ENCODE measurements at regions not wholly inside any gene's neighbourhood (a gene's known extent, or its start where the extent isn't known, plus 50 kb on each side); places are given as distances from the start of the nearest gene placed in this dataset.

DNA sequence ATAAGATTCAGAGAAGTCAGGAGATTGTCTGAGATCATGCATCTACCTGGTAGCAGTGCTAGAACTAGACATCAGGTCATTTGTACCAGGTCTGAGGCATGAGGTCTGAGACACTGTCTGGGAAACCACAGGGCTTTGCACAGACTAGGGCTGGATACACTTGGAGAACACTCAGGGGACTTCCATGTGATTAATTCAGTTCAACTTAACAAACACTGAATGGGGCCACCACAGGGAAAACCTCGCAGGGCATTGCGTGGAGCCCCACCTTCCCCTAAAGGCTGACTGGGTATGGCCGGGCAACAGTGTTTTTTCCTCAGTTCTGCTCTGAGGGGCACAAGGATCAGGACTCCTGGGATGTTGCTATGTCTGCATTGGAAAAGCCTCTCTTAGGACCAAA is 86.5 kb upstream of the WARS2 start:
- TF ChIP-seq CTCF (IDR thresholded peaks at IDR 0.05; ENCODE audit: low read depth, low read length), result no peak
- no peak for DNase-seq (ENCODE audit: low read depth, low spot score)
- H3K4me3 ChIP-seq (ENCODE audit: low read depth, low read length), result no peak overlapping the region
- in situ Hi-C loops (cut with HindIII; ENCODE audit: low sequenced_read_pairs), result no loop called here

- in situ Hi-C loops (cut with HindIII; ENCODE audit: low sequenced_read_pairs), result no loop called here
- TF ChIP-seq CTCF (IDR thresholded peaks at IDR 0.05; ENCODE audit: low read depth, low read length), result no peak
- no peak overlapping the region for H3K4me3 ChIP-seq (ENCODE audit: low read depth, low read length)
- DNase-seq (ENCODE audit: low read depth, low spot score), result no peak
These were observed 87.0 kb upstream of the WARS2 start for GRCh38 chr1:119227456-119227855.

GRCh38 chr1:119228335-119229080 is 88.1 kb upstream of the WARS2 start:
- in situ Hi-C loops (cut with HindIII; ENCODE audit: low sequenced_read_pairs), result no loop called here
- TF ChIP-seq CTCF (IDR thresholded peaks at IDR 0.05; ENCODE audit: low read depth, low read length), result no peak
- no peak overlapping the region for H3K4me3 ChIP-seq (ENCODE audit: low read depth, low read length)
- no peak for DNase-seq (ENCODE audit: low read depth, low spot score)

DNA sequence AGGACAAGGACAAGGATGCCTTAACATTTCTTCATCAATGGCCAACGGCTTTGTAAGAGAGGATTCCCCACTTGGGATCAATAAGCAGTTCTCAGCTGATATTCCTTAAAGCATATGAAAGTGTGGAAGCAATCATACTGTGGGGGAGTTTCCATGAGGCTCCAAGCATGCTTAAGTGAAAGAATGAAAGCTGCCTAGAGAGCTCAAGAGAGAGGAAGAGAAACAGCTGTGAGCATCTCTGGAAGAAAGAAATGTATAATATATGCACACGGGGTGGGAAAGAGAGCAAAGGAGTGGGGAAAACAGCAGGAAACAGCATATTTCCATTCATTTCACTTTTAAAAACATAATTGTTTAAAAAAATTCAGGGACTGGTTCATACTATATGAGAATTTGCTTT is 94.7 kb upstream of the WARS2 start:
- H3K4me3 ChIP-seq (ENCODE audit: low read depth, low read length), result no peak overlapping the region
- no peak for TF ChIP-seq CTCF (IDR thresholded peaks at IDR 0.05; ENCODE audit: low read depth, low read length)
- in situ Hi-C loops (cut with HindIII; ENCODE audit: low sequenced_read_pairs), result no loop called here
- no peak for DNase-seq (ENCODE audit: low read depth, low spot score)

DNA sequence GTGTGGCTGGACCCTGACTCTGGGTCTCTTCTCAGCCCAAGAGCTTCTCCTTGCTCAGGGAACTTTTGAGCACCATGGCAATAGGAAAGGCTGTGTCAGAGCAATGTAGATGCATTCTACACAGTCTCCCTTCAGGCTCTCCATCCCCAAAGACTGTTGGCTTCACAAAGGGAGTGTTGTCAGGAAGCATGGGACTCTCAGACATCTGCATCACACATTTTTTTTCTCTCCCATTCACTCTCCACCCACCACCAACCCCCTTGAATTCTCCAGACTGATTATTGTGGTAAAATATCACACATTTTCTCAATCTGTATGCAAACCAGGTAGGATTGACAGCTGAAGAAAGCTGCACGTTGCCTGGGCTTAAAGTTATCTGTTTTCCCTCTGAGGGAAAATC is 105.4 kb upstream of the WARS2 start:
- TF ChIP-seq CTCF (IDR thresholded peaks at IDR 0.05; ENCODE audit: low read depth, low read length), result no peak
- no peak overlapping the region for H3K4me3 ChIP-seq (ENCODE audit: low read depth, low read length)
- no peak for DNase-seq (ENCODE audit: low read depth, low spot score)
- in situ Hi-C loops (cut with HindIII; ENCODE audit: low sequenced_read_pairs), result no loop called here

DNA sequence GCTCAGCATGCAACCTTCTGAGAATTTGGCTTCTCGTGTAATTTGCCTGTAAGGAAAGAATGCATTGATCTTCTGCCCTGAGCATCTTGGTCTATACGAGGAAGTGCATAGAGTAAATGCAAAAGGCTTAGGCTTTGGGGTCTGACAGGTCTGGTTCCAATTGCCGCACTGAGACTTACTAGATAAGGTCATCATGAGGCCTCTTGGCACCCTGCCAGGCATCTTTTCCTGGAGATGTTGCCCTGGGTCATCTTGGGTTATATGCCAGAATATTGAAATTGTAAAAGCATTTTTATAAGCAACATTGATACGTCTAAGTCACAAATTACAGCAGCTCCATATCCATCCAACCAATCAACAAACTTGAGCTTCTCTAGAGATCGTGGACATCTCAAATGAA is 108.8 kb upstream of the WARS2 start:
- in situ Hi-C loops (cut with HindIII; ENCODE audit: low sequenced_read_pairs), result no loop called here
- DNase-seq (ENCODE audit: low read depth, low spot score), result no peak
- TF ChIP-seq CTCF (IDR thresholded peaks at IDR 0.05; ENCODE audit: low read depth, low read length), result no peak

More for the DNA sequence above, 108.8 kb upstream of the WARS2 start:
- no peak overlapping the region for H3K4me3 ChIP-seq (ENCODE audit: low read depth, low read length)

All from astrocyte of the spinal cord (primary cell).